MM.1S (cell line): ENCODE measurements at regions not wholly inside any gene's neighbourhood (a gene's known extent, or its start where the extent isn't known, plus 50 kb on each side); places are given as distances from the start of the nearest gene placed in this dataset.
"Not testable (repeated sequence)": the region's sequence is repeated elsewhere in the genome, so short reads cannot be mapped to it uniquely, and the experiment has no call there.

Experiments used
- DNase-seq: peaks from one replicate; pipeline ENCODE4 v3.0.0-alpha.2; 2015
- H2AFZ ChIP-seq: fragments of 300-600 bp; sonication (generic); 2 replicates; pipeline ENCODE4 v1.6.0; 2016; ENCODE audit warnings: antibody characterized with exemption, low read length
- H3F3A ChIP-seq: fragments of 300-600 bp; sonication (generic); 2 replicates; pipeline ENCODE4 v1.6.1; 2016; ENCODE audit warnings: mild to moderate bottlenecking, antibody characterized with exemption, low read length, moderate library complexity, mixed read lengths; ENCODE audit not compliant: insufficient read depth
- H3K27ac ChIP-seq: fragments of 300-600 bp; sonication (generic); 2 replicates; pipeline ENCODE4 v1.5.1; 2016; ENCODE audit warnings: mild to moderate bottlenecking, low read length
- H3K27me3 ChIP-seq: fragments of 300-600 bp; sonication (generic); replicated peaks from 2 replicates; pipeline ENCODE4 v1.6.0; 2016; ENCODE audit warnings: low read length; ENCODE audit not compliant: insufficient read depth
- H3K36me3 ChIP-seq: fragments of 300-600 bp; sonication (generic); replicated peaks from 2 replicates; pipeline ENCODE4 v1.6.1; 2016; ENCODE audit warnings: mild to moderate bottlenecking, low read length, mixed read lengths; ENCODE audit not compliant: insufficient read depth
- H3K4me1 ChIP-seq: fragments of 300-600 bp; sonication (generic); 2 replicates; pipeline ENCODE4 v1.6.1; 2016; ENCODE audit warnings: low read length, mixed read lengths
- H3K4me2 ChIP-seq: fragments of 300-600 bp; sonication (generic); 2 replicates; pipeline ENCODE4 v1.6.0; 2016; ENCODE audit warnings: low read depth, low read length
- H3K4me3 ChIP-seq: fragments of 300-600 bp; sonication (generic); 2 replicates; pipeline ENCODE4 v1.5.1; 2016; ENCODE audit warnings: low read length, mixed read lengths
- H3K79me2 ChIP-seq: fragments of 300-600 bp; sonication (generic); 2 replicates; pipeline ENCODE4 v1.6.1; 2016; ENCODE audit warnings: mixed run types, low read length, mixed read lengths
- H3K9ac ChIP-seq: fragments of 300-600 bp; sonication (generic); 2 replicates; pipeline ENCODE4 v1.6.1; 2016; ENCODE audit warnings: low read length, mixed read lengths
- H3K9me2 ChIP-seq: fragments of 300-600 bp; sonication (generic); replicated peaks from 2 replicates; pipeline ENCODE4 v1.6.1; 2016; ENCODE audit warnings: mild to moderate bottlenecking, low read length, mixed read lengths; ENCODE audit not compliant: insufficient read depth
- H3K9me3 ChIP-seq: fragments of 300-600 bp; sonication (generic); replicated peaks from 2 replicates; pipeline ENCODE4 v1.6.1; 2016; ENCODE audit warnings: mild to moderate bottlenecking, low read length, mixed read lengths; ENCODE audit not compliant: insufficient read depth
- H4K20me1 ChIP-seq: fragments of 300-600 bp; sonication (generic); 2 replicates; pipeline ENCODE4 v1.6.1; 2016; ENCODE audit warnings: mild to moderate bottlenecking, low read length, moderate library complexity, mixed read lengths; ENCODE audit not compliant: insufficient read depth
- CTCF ChIP-seq: fragments of 300-600 bp; sonication (generic); IDR thresholded peaks from 2 replicates; pipeline ENCODE4 v1.5.1; 2016; ENCODE audit warnings: antibody characterized with exemption, low read length, mixed read lengths
- EZH2 ChIP-seq: fragments of 300-600 bp; sonication (generic); optimal IDR thresholded peaks from 2 replicates; pipeline ENCODE3; 2017; ENCODE audit warnings: low read depth, mild to moderate bottlenecking, antibody characterized with exemption, low read length, mixed read lengths
- EZH2phosphoT487 ChIP-seq: fragments of 300-600 bp; sonication (generic); IDR thresholded peaks from 2 replicates; pipeline ENCODE4 v1.6.1; 2018; ENCODE audit warnings: antibody characterized with exemption, low read length

GRCh38 chr2:122565364-122565763 is 809.9 kb downstream of the TSN start:
- no peak for DNase-seq
- no peaks in the 10 kb centered on the region for H3F3A ChIP-seq
- no peaks in the 10 kb centered on the region for H4K20me1 ChIP-seq
- H3K27ac ChIP-seq, result no peak overlapping the region
- no peaks in the 10 kb centered on the region for H3K79me2 ChIP-seq
- H2AFZ ChIP-seq, result no peak overlapping the region
- TF ChIP-seq CTCF (no peak), EZH2 (no peak), EZH2phosphoT487 (no peak)
- no peaks in the 10 kb centered on the region for H3K9me2 ChIP-seq
- H3K27me3 ChIP-seq, result no peaks in the 10 kb centered on the region
- H3K4me3 ChIP-seq, result no peak overlapping the region
- no peak overlapping the region for H3K4me2 ChIP-seq
- H3K9me3 ChIP-seq, result no peaks in the 10 kb centered on the region
- no peaks in the 10 kb centered on the region for H3K4me1 ChIP-seq
- no peaks in the 10 kb centered on the region for H3K36me3 ChIP-seq
- no peak overlapping the region for H3K9ac ChIP-seq

GRCh38 chr2:122570641-122571040 is 815.2 kb downstream of the TSN start:
- no peak for TF ChIP-seq EZH2
- no peak for TF ChIP-seq EZH2phosphoT487
- TF ChIP-seq CTCF, result no peak
- H3K27me3 ChIP-seq, result no peaks in the 10 kb centered on the region
- no peaks in the 10 kb centered on the region for H3K79me2 ChIP-seq
- H3K36me3 ChIP-seq, result no peaks in the 10 kb centered on the region
- no peak overlapping the region for H3K4me2 ChIP-seq
- no peak overlapping the region for H3K9ac ChIP-seq
- H2AFZ ChIP-seq, result no peak overlapping the region
- no peaks in the 10 kb centered on the region for H3K9me2 ChIP-seq
- H3K9me3 ChIP-seq, result no peaks in the 10 kb centered on the region
- H3F3A ChIP-seq, result no peaks in the 10 kb centered on the region
- no peak overlapping the region for H3K4me3 ChIP-seq
- H3K27ac ChIP-seq, result no peak overlapping the region
- H4K20me1 ChIP-seq, result no peaks in the 10 kb centered on the region
- DNase-seq, result no peak
- H3K4me1 ChIP-seq, result no peaks in the 10 kb centered on the region

- H3K9me2 ChIP-seq, H3K4me1 ChIP-seq, H2AFZ ChIP-seq, H3K9ac ChIP-seq, H3K4me3 ChIP-seq, DNase-seq, H3K27ac ChIP-seq, H3K36me3 ChIP-seq, H3F3A ChIP-seq, H3K4me2 ChIP-seq, H3K9me3 ChIP-seq, H4K20me1 ChIP-seq, H3K79me2 ChIP-seq, H3K27me3 ChIP-seq: not testable (repeated sequence)
Observed at GRCh38 chr2:122571471-122571870, 816.0 kb downstream of the TSN start.

GRCh38 chr2:122575076-122575475 is 819.6 kb downstream of the TSN start:
- Histone ChIP-seq H3K36me3 (no peaks in the 10 kb centered on the region), H3K79me2 (no peaks in the 10 kb centered on the region), H2AFZ (no peak overlapping the region), H3F3A (no peaks in the 10 kb centered on the region), H3K27ac (no peak overlapping the region), H3K27me3 (no peaks in the 10 kb centered on the region), H3K4me1 (no peaks in the 10 kb centered on the region), H3K9me3 (no peaks in the 10 kb centered on the region), H3K9me2 (no peaks in the 10 kb centered on the region), H3K4me2 (no peak overlapping the region), H3K9ac (no peak overlapping the region), H3K4me3 (no peak overlapping the region), H4K20me1 (no peaks in the 10 kb centered on the region)
- TF ChIP-seq CTCF, result no peak
- DNase-seq, result no peak
